DOHH2 (cell line): ENCODE measurements at regions not wholly inside any gene's neighbourhood (a gene's known extent, or its start where the extent isn't known, plus 50 kb on each side); places are given as distances from the start of the nearest gene placed in this dataset.
"Not testable (repeated sequence)": the region's sequence is repeated elsewhere in the genome, so short reads cannot be mapped to it uniquely, and the experiment has no call there.

ENCODE experiments used
- EZH2phosphoT487 ChIP-seq: fragments of 200-600 bp; sonication (generic); IDR thresholded peaks from 2 replicates; pipeline ENCODE4 v1.6.1; 2017; ENCODE audit warnings: borderline replicate concordance, mild to moderate bottlenecking, antibody characterized with exemption, low read length, moderate library complexity, mixed read lengths
- TF ChIP-seq, protein P1 (sequence below): fragments of 200-600 bp; sonication (generic); IDR thresholded peaks from one replicate; pipeline ENCODE4 v1.5.1; 2014; ENCODE audit warnings: antibody characterized with exemption, mild to moderate bottlenecking, low read depth, low read length; ENCODE audit not compliant: poor library complexity, severe bottlenecking

DNA sequence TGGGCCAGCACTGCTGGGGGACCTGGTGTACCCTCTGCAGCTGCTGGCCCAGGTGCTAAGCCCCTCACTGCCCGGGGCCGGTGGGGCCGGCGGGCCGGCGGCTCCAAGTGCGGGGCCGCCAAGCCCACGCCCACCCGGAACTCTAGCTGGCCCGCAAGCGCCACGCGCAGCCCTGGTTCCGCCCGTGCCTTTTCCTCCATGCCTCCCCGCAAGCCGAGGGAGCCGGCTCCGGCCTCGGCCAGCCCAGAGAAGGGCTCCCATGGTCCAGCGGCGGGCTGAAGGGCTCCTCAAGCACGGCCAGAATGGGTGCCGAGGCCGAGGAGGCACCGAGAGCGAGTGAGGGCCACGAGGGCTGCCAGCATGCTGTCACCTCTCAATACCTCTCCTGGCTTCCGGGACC, 194.9 kb downstream of the STK31 start:
- TF ChIP-seq, protein P1, sequence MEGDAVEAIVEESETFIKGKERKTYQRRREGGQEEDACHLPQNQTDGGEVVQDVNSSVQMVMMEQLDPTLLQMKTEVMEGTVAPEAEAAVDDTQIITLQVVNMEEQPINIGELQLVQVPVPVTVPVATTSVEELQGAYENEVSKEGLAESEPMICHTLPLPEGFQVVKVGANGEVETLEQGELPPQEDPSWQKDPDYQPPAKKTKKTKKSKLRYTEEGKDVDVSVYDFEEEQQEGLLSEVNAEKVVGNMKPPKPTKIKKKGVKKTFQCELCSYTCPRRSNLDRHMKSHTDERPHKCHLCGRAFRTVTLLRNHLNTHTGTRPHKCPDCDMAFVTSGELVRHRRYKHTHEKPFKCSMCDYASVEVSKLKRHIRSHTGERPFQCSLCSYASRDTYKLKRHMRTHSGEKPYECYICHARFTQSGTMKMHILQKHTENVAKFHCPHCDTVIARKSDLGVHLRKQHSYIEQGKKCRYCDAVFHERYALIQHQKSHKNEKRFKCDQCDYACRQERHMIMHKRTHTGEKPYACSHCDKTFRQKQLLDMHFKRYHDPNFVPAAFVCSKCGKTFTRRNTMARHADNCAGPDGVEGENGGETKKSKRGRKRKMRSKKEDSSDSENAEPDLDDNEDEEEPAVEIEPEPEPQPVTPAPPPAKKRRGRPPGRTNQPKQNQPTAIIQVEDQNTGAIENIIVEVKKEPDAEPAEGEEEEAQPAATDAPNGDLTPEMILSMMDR: not testable (repeated sequence)
- not testable (repeated sequence) for TF ChIP-seq EZH2phosphoT487
